OCI-LY1 (cell line): ENCODE measurements at regions not wholly inside any gene's neighbourhood (a gene's known extent, or its start where the extent isn't known, plus 50 kb on each side); places are given as distances from the start of the nearest gene placed in this dataset.

Experiments
- H2AFZ ChIP-seq: fragments of 200-600 bp; sonication (generic), shearing (Covaris generic); 2 replicates; pipeline ENCODE4 v1.6.0; 2014; ENCODE audit warnings: antibody characterized with exemption, mild to moderate bottlenecking, low read length
- H3F3A ChIP-seq: fragments of 200-600 bp; sonication (generic), shearing (Covaris generic); 2 replicates; pipeline ENCODE4 v1.6.0; 2014; ENCODE audit warnings: mild to moderate bottlenecking, antibody characterized with exemption, low read length, moderate library complexity; ENCODE audit not compliant: insufficient read depth
- H3K27ac ChIP-seq: fragments of 200-600 bp; sonication (generic); 2 replicates; pipeline ENCODE4 v1.5.1; 2014; ENCODE audit warnings: low read length, mixed run types, mild to moderate bottlenecking, low read depth; ENCODE audit not compliant: poor library complexity, severe bottlenecking
- H3K27me3 ChIP-seq: fragments of 200-600 bp; sonication (generic); 2 replicates; pipeline ENCODE4 v1.6.0; 2014; ENCODE audit warnings: antibody characterized with exemption, mild to moderate bottlenecking, low read length, moderate library complexity; ENCODE audit not compliant: insufficient read depth
- H3K36me3 ChIP-seq: fragments of 200-600 bp; sonication (generic); 2 replicates; pipeline ENCODE4 v1.6.1; 2014; ENCODE audit warnings: mild to moderate bottlenecking, antibody characterized with exemption, low read length, moderate library complexity, mixed read lengths; ENCODE audit not compliant: insufficient read depth
- H3K4me1 ChIP-seq: fragments of 200-600 bp; sonication (generic); 2 replicates; pipeline ENCODE4 v1.5.1; 2014; ENCODE audit warnings: mild to moderate bottlenecking, low read length, moderate library complexity; ENCODE audit not compliant: insufficient read depth, severe bottlenecking
- H3K4me2 ChIP-seq: fragments of 200-600 bp; sonication (generic), shearing (Covaris generic); 2 replicates; pipeline ENCODE4 v1.6.1; 2014; ENCODE audit warnings: low read length
- H3K4me3 ChIP-seq: fragments of 200-600 bp; sonication (generic); 2 replicates; pipeline ENCODE4 v1.5.1; 2014; ENCODE audit warnings: low read length, low read depth, mild to moderate bottlenecking, mixed read lengths; ENCODE audit not compliant: poor library complexity, severe bottlenecking
- H3K79me2 ChIP-seq: fragments of 200-600 bp; shearing (Covaris generic); 2 replicates; pipeline ENCODE4 v1.6.1; 2016; ENCODE audit warnings: mixed run types, low read length, mixed read lengths; ENCODE audit not compliant: insufficient read depth
- H3K9ac ChIP-seq: fragments of 200-600 bp; sonication (generic), shearing (Covaris generic); 2 replicates; pipeline ENCODE4 v1.6.1; 2014; ENCODE audit warnings: mild to moderate bottlenecking, low read length, mixed read lengths
- H3K9me2 ChIP-seq: fragments of 200-600 bp; sonication (generic), shearing (Covaris generic); 2 replicates; pipeline ENCODE4 v1.6.1; 2014; ENCODE audit warnings: low read depth, mild to moderate bottlenecking, low read length, mixed read lengths
- H3K9me3 ChIP-seq: fragments of 200-600 bp; shearing (Covaris generic); 2 replicates; pipeline ENCODE4 v1.6.1; 2014; ENCODE audit warnings: low read length, mixed read lengths
- H4K20me1 ChIP-seq: fragments of 200-600 bp; sonication (generic), shearing (Covaris generic); 2 replicates; pipeline ENCODE4 v1.6.0; 2016; ENCODE audit warnings: mild to moderate bottlenecking, low read length; ENCODE audit not compliant: insufficient read depth
- EZH2 ChIP-seq: fragments of 200-600 bp; sonication (generic), shearing (Covaris generic); IDR thresholded peaks from 2 replicates; pipeline ENCODE4 v1.8.0; 2017; ENCODE audit warnings: borderline replicate concordance, mixed run types, mild to moderate bottlenecking, antibody characterized with exemption, low read length, moderate library complexity, mixed read lengths
- TF ChIP-seq, protein P1 (sequence below): fragments of 200-600 bp; sonication (generic), shearing (Covaris generic); IDR thresholded peaks from 2 replicates; pipeline ENCODE4 v1.5.1; 2017; ENCODE audit warnings: mild to moderate bottlenecking, antibody characterized with exemption, low read length, moderate library complexity, mixed read lengths

GRCh38 chr14:62031504-62031903, 269.3 kb downstream of the SNAPC1 start:
- Histone ChIP-seq H2AFZ (no peak overlapping the region), H3F3A (no peaks in the 10 kb centered on the region), H3K4me2 (no peak overlapping the region), H3K9me2 (no peaks in the 10 kb centered on the region), H3K79me2 (no peaks in the 10 kb centered on the region), H3K4me1 (no peaks in the 10 kb centered on the region), H4K20me1 (no peaks in the 10 kb centered on the region), H3K27me3 (no peaks in the 10 kb centered on the region), H3K9ac (no peak overlapping the region), H3K4me3 (no peak overlapping the region), H3K36me3 (no peaks in the 10 kb centered on the region), H3K27ac (no peak overlapping the region), H3K9me3 (no peaks in the 10 kb centered on the region; the same call in 1 of the 2 replicates)
- TF ChIP-seq EZH2: no peak
- TF ChIP-seq, protein P1, sequence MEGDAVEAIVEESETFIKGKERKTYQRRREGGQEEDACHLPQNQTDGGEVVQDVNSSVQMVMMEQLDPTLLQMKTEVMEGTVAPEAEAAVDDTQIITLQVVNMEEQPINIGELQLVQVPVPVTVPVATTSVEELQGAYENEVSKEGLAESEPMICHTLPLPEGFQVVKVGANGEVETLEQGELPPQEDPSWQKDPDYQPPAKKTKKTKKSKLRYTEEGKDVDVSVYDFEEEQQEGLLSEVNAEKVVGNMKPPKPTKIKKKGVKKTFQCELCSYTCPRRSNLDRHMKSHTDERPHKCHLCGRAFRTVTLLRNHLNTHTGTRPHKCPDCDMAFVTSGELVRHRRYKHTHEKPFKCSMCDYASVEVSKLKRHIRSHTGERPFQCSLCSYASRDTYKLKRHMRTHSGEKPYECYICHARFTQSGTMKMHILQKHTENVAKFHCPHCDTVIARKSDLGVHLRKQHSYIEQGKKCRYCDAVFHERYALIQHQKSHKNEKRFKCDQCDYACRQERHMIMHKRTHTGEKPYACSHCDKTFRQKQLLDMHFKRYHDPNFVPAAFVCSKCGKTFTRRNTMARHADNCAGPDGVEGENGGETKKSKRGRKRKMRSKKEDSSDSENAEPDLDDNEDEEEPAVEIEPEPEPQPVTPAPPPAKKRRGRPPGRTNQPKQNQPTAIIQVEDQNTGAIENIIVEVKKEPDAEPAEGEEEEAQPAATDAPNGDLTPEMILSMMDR: no peak

DNA sequence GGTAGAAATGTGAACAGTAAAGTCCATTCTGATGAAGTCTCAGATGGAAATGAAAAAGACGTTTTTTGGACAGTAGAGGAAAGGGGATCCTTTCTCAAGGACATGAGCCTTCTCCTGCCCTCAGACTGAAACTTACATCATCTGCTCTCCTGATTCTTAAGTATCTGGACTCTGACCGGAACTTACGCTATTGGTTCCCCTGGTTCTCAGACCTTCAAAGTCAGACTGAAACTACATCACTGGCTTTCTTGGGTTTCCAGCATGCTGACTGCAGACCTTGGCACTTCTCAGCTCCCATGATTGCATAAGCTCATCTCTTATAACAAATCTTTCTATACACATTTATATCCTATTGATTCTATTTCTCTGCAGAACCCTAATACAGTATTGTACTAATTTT, 291.0 kb downstream of the SNAPC1 start:
- H3K9me2 ChIP-seq: no peaks in the 10 kb centered on the region
- no peak overlapping the region for H3K27ac ChIP-seq
- no peak overlapping the region for H3K4me3 ChIP-seq
- no peak overlapping the region for H2AFZ ChIP-seq
- TF ChIP-seq EZH2: no peak
- TF ChIP-seq, protein P1: no peak
- no peak overlapping the region for H3K4me2 ChIP-seq
- no peaks in the 10 kb centered on the region for H3K36me3 ChIP-seq
- H3K9me3 ChIP-seq: no peaks in the 10 kb centered on the region
- H3K27me3 ChIP-seq: no peaks in the 10 kb centered on the region
- no peak overlapping the region for H3K9ac ChIP-seq
- no peaks in the 10 kb centered on the region for H3F3A ChIP-seq
- no peaks in the 10 kb centered on the region for H4K20me1 ChIP-seq
- H3K4me1 ChIP-seq: no peaks in the 10 kb centered on the region
- H3K79me2 ChIP-seq: no peaks in the 10 kb centered on the region

DNA sequence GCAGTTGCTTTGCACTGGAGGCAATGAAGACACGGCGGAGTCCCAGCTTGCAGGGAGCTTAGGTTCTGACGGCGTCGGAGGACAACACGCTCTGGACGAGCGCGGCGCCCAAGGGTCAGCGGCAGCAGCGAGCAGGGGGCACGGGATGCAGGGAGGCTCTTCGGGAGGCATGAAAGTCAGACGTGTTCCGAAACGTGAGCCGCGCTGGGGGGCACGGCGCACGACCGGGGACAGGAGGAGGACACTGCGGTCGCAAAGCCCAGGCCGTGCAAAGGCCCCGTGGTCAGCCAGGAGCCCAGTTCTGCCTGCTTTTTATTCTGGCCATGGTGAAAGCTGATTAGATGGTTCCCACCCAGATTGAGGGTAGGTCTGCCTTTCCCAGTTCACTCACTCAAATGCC, 294.6 kb downstream of the SNAPC1 start:
- H3K4me1 ChIP-seq: no peaks in the 10 kb centered on the region
- no peak overlapping the region for H3K9ac ChIP-seq
- no peak for TF ChIP-seq EZH2
- TF ChIP-seq, protein P1: no peak
- H2AFZ ChIP-seq: no peak overlapping the region
- H3F3A ChIP-seq: no peaks in the 10 kb centered on the region
- no peaks in the 10 kb centered on the region for H3K9me3 ChIP-seq
- no peaks in the 10 kb centered on the region for H3K27me3 ChIP-seq
- H3K36me3 ChIP-seq: no peaks in the 10 kb centered on the region
- no peak overlapping the region for H3K27ac ChIP-seq
- H3K4me3 ChIP-seq: no peak overlapping the region
- no peaks in the 10 kb centered on the region for H3K79me2 ChIP-seq
- no peak overlapping the region for H3K4me2 ChIP-seq
- H4K20me1 ChIP-seq: no peaks in the 10 kb centered on the region
- H3K9me2 ChIP-seq: no peaks in the 10 kb centered on the region
